HG03432 (cell line): ENCODE measurements at regions not wholly inside any gene's neighbourhood (a gene's known extent, or its start where the extent isn't known, plus 50 kb on each side); places are given as distances from the start of the nearest gene placed in this dataset.
A peak's percentile ranks its signal among the peaks of the same experiment; 100 is the strongest.

ENCODE experiments used
- ATAC-seq: cut with Tn5 transposase; IDR thresholded peaks from one replicate; pipeline ENCODE4 v1.9.1; 2021; ENCODE audit warnings: mild to moderate bottlenecking, moderate library complexity; ENCODE audit not compliant: unreplicated experiment

GRCh38 chr5:40010436-40010835 is 585.7 kb upstream of the DAB2 start:
- no peak for ATAC-seq

DNA sequence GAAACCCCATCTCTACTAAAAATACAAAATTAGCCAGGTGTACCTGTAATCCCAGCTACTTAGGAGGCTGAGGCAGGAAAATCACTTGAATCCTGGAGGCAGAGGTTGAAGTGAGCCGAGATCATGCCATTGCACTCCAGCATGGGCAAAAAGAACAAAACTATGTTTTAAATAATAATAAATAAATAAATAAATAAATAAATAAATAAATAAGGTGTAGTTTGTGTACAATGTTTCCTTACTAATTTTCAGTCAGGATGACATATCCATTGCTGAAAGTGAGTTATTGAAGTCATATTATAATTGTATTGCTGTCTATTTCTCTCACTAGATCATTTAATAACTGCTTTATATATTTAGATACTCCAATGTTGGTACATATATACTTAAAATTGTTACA is 581.5 kb upstream of the DAB2 start:
- ATAC-seq: no peak

- ATAC-seq: no peak
Measured at GRCh38 chr5:40001796-40002195, 577.0 kb upstream of the DAB2 start.

DNA sequence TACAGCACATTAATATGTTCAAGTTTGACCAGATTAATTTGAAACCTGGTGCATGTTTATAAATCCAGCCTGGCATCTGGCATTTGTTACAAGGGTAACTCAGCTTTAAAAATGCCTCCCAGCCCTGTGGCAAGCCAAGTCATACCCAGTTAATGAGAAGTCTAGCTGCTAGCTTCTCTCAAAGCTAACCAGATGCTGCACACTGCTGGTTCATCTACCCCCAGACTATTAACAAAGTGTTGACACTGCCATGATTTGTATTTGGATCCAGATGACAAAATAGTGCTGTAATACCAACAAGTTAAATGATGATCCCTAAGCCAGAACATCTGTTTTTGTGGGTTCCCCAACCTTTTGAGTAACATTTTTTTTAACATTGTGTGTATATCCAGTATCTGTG is 573.7 kb upstream of the DAB2 start:
- ATAC-seq: no peak

GRCh38 chr5:39995990-39996389 is 571.2 kb upstream of the DAB2 start:
- no peak for ATAC-seq

DNA sequence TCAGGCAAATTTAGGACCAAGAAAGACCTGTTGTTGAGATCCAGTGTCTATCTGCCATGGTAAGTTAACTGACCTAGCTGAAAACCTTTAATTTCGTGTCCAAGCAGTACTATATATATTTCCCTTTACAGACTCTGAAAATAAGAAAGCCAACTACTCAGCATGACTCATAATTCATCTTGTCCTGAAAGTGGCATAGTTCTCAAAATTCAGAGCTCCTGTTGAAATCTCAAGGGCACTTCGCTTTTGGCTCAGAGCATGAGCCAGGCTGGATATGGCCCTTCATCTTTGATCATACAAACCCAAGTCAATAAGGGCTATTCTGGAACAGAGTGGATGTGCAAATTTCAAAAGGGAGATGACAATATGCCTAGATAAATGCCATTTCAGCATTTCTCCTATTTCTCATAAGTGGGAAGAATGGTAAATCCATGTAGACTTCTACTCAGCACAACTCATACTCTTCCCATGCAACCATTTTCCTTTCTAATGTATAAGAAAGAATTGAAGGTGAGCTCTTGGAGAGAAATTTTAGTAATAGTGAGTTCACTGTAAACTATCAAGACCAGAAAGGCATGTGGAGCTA is 567.9 kb upstream of the DAB2 start:
- ATAC-seq: no peak

DNA sequence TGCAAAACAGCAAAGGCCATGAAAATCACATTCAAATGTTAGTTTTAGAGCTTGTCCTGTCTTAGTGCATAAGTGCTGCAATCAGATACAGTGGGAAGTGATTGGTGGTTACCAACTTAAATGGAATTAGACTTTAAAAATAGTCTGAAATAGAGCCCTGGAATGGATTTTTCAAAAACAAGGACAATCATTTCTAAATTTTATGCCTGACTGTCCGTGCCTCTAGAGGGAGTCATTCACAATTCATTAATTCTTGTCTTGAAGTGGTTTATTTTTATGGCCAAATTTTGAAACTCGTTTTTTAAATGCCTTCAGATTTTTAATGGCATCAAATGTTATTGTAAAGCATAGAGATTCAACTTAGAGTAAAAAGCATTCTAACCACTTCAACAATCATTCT is 561.8 kb upstream of the DAB2 start:
- ATAC-seq: no peak

DNA sequence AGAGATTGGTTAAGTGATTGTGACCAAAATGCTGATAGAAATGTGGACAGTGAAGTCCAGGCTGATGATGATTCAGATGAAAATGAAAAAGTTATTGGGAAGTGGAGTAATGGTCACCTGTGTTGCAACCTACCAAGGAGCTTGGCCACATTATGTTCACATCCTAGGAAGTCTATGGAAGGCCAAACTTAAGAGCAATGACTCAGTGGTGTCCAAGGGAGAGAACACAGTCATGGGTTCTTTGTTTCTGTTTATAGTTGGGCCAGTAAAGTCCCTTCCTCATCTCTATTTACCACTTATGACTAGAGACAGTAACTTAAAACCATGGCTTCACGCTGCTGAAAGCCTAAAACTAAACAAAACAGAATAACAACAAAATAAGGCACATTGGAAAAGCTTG is 555.3 kb upstream of the DAB2 start:
- ATAC-seq: no peak

DNA sequence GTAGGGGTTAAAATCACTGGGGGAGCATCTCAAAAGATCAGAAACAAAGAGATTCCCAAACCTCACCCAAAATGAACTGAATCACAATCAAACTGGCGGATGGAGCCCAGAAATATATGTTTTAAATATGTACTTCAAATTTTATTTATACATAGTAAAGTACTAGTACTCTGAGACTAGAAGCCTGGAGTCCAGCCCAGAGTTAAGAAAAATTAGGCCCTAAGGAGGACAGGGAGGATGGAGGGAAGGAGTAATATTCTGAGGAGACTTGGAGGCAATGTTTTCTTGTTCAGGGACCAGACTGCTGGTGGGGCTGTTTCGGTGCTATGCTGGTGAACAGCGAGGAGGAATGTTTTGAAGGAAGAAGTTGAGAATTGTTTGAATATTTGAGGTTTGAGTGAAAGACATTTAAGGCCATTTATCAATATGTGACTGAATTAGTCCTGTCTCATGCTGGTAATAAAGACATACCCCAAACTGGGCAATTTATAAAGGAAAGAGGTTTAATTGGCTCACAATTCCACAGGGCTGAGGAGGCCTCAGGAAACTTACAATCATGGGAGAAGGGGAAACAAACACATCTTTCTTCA is 552.4 kb upstream of the DAB2 start:
- ATAC-seq: no peak

GRCh38 chr5:39970117-39970798 is 545.5 kb upstream of the DAB2 start:
- no peak for ATAC-seq

- no peak for ATAC-seq
Measured at GRCh38 chr5:39968381-39968780, 543.6 kb upstream of the DAB2 start.

DNA sequence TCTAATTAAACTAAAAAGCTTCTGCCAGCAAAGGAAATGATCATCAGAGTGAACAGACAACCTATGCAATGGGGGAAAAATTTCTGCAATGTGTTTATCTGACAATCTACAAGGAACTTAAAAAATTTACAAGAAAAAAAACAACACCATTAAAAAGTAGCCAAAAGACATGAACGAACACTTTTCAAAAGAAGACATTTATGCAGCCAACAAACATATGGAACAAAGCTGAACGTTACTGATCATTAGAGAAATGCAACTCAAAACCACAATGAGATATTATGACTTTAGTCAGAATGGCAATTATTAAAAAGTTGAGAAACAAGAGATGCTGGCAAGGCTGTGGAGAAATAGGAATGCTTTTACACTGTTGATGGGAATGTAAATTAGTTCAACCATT is 530.4 kb upstream of the DAB2 start:
- no peak for ATAC-seq

DNA sequence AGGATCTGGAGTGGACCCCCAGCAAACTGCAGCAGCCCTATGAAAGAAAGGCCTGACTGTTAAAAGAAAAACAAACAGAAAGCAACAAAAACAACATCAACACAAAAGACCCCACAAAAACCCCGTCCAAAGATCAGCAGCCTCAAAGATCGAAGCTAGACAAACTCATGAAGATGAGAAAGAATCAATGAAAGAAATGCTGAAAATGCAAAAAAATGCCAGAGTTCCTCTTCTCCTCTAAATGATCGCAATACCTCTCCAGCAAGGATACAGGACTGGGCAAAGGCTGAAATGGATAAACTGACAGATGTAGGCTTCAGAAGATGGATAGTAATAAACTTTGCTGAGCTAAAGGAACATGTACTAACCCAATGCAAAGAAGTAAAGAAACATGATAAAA is 526.3 kb upstream of the DAB2 start:
- ATAC-seq: no peak

- ATAC-seq: peak; percentile 96
Measured at GRCh38 chr5:39948867-39949468, 524.2 kb upstream of the DAB2 start.

GRCh38 chr5:39948341-39948740 is 523.6 kb upstream of the DAB2 start:
- ATAC-seq: no peak

- no peak for ATAC-seq
Measured at GRCh38 chr5:39947657-39948056, 522.9 kb upstream of the DAB2 start.

GRCh38 chr5:39946356-39947045 is 521.7 kb upstream of the DAB2 start:
- no peak for ATAC-seq

GRCh38 chr5:39945870-39946269 is 521.1 kb upstream of the DAB2 start:
- no peak for ATAC-seq

- no peak for ATAC-seq
Measured at GRCh38 chr5:39943811-39944210, 519.0 kb upstream of the DAB2 start.

- ATAC-seq: no peak
Measured at GRCh38 chr5:39942606-39943005, 517.8 kb upstream of the DAB2 start.

GRCh38 chr5:39941416-39941815 is 516.6 kb upstream of the DAB2 start:
- no peak for ATAC-seq

DNA sequence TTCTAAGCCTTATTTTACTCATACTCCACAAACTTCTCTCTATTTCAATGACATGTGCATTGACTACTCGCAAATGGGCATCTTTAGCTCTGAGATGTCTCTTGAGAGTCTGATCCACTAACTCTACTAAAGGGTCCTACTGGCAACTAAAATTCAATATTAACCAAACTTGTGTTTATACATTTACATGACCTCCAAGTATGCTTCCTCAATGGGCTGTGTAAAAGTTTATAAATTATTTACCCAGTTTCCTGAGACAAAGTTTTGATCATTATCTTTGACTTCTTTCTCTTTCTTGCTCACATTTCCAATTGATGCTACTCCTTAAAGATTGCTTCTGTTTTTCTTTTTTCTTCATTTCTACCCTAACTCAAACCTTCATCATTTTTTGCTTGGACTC is 510.1 kb upstream of the DAB2 start:
- no peak for ATAC-seq
